K562 (cell line): ENCODE measurements at regions not wholly inside any gene's neighbourhood (a gene's known extent, or its start where the extent isn't known, plus 50 kb on each side); places are given as distances from the start of the nearest gene placed in this dataset.

Source experiments
- ATAC-seq: fragments of 200-7000 bp; cut with Tn5 transposase; 3 replicates; pipeline ENCODE4 v1.9.1; 2020; ENCODE audit warnings: moderate library complexity
- BruUV-seq: library from RNA; stranded (reverse); fragments of 400-500 nt; replicated peaks from 2 replicates; lab custom pipeline; 2021; lab: Mats Ljungman, UMichigan
- CTCF ChIA-PET: fragments of 300-600 bp; formaldehyde crosslinking; extraction: SDS; loops from one replicate; lab custom pipeline; 2021; ENCODE audit warnings: low intra/inter-chr PET ratio; lab: Yijun Ruan, JAX
- POLR2A ChIA-PET: fragments of 300-600, 350-650 bp; sonication (Branson Sonifier 250); formaldehyde crosslinking; extraction: SDS; loops from one replicate; lab custom pipeline; 2021; ENCODE audit warnings: antibody characterized with exemption, inconsistent platforms; lab: Yijun Ruan, JAX
- DNase-seq, 4 experiments: peaks; one replicate each; pipeline versions ENCODE4 v3.0.0 to v3.0.0-alpha.2; 2011 to 2018; ENCODE audit warnings: low spot score in 3 of 4, mixed read lengths in 3 of 4; ENCODE audit errors: extremely low read depth in 1 of 4
- FAIRE-seq: peaks from 2 replicates; lab custom pipeline; 2011; peaks lifted over from hg19 to GRCh38; lab: Jason Lieb, UNC
- H2AFZ ChIP-seq: 2 replicates; pipeline ENCODE4 v1.6.0; 2011; ENCODE audit warnings: low read depth, low read length, control low read depth, inconsistent platforms
- H3K27ac ChIP-seq: fragments of 200-600 bp; 3 replicates; pipeline ENCODE4 v1.8.0; 2011; ENCODE audit warnings: low read depth, mild to moderate bottlenecking, control low read depth, inconsistent platforms, low read length, moderate library complexity, mixed read lengths; ENCODE audit errors: extremely low read depth
- H3K27me3 ChIP-seq, 2 experiments: fragments of 300-600 bp in 1 of 2; 2 replicates in 1 of 2; 3 replicates in 1 of 2; pipeline versions ENCODE4 v1.6.0 to v1.8.0; 2011; ENCODE audit warnings: inconsistent platforms in 2 of 2, low read length in 2 of 2, mild to moderate bottlenecking in 1 of 2, mixed read lengths in 1 of 2, moderate library complexity in 1 of 2; ENCODE audit not compliant: control insufficient read depth in 2 of 2, insufficient read depth in 2 of 2
- H3K36me3 ChIP-seq: fragments of 300-600 bp; 3 replicates; pipeline ENCODE4 v1.8.0; 2011; ENCODE audit warnings: mild to moderate bottlenecking, low read length, inconsistent platforms; ENCODE audit not compliant: control insufficient read depth, insufficient read depth
- H3K4me1 ChIP-seq, 2 experiments: fragments of 200-600 bp in 1 of 2; replicated peaks in 1 of 2; 2 replicates in 1 of 2; 3 replicates in 1 of 2; pipeline versions ENCODE4 v1.5.1 to v1.8.0; 2011; ENCODE audit warnings: inconsistent platforms in 2 of 2, low read length in 2 of 2, mild to moderate bottlenecking in 1 of 2, mixed read lengths in 1 of 2, moderate library complexity in 1 of 2; ENCODE audit not compliant: control insufficient read depth in 2 of 2, insufficient read depth in 2 of 2
- H3K4me2 ChIP-seq: 2 replicates; pipeline ENCODE4 v1.6.1; 2011; ENCODE audit warnings: low read length, control low read depth, inconsistent platforms, mixed read lengths; ENCODE audit not compliant: insufficient read depth
- H3K4me3 ChIP-seq: fragments of 200-600 bp; sonication (generic), shearing (Covaris generic); 2 replicates; pipeline ENCODE4 v1.5.1; 2016; ENCODE audit warnings: control low read depth, inconsistent platforms
- H3K79me2 ChIP-seq: fragments of 200-600 bp; 3 replicates; pipeline ENCODE4 v1.8.0; 2011; ENCODE audit warnings: low read length, inconsistent platforms; ENCODE audit not compliant: control insufficient read depth, insufficient read depth
- H3K9ac ChIP-seq, 2 experiments: 2 replicates each; pipeline versions ENCODE4 v1.6.0 to v1.6.1; 2011; ENCODE audit warnings: low read depth in 2 of 2, low read length in 2 of 2, control low read depth in 1 of 2, inconsistent platforms in 1 of 2, mild to moderate bottlenecking in 1 of 2, mixed read lengths in 1 of 2; ENCODE audit not compliant: insufficient read depth in 1 of 2
- H3K9me1 ChIP-seq: one replicate; pipeline ENCODE4 v1.6.0; 2011; ENCODE audit warnings: inconsistent platforms, mild to moderate bottlenecking, low read length, moderate library complexity; ENCODE audit not compliant: control insufficient read depth, insufficient read depth
- H3K9me3 ChIP-seq: replicated peaks from 2 replicates; pipeline ENCODE4 v1.5.1; 2011; ENCODE audit warnings: low read depth, low read length, inconsistent platforms; ENCODE audit not compliant: control insufficient read depth, insufficient read depth
- H4K20me1 ChIP-seq: replicated peaks from 2 replicates; pipeline ENCODE4 v1.6.1; 2011; ENCODE audit warnings: low read length, inconsistent platforms, mixed read lengths; ENCODE audit not compliant: control insufficient read depth, insufficient read depth
- BACH1 ChIP-seq: fragments of 200-800 bp; sonication (Bioruptor generic); IDR thresholded peaks from 2 replicates; pipeline ENCODE4 v1.6.1; 2016; ENCODE audit warnings: missing genetic modification characterization, missing compliant biosample characterization
- CEBPB ChIP-seq: fragments of 450-650 bp; IDR thresholded peaks from 2 replicates; pipeline ENCODE4 v1.6.1; 2016; ENCODE audit warnings: missing genetic modification characterization, missing compliant biosample characterization
- CSDE1 ChIP-seq, 2 experiments: fragments of 450-650 bp; IDR thresholded peaks; 2 replicates each; pipeline ENCODE4 v1.6.1; 2016; ENCODE audit warnings: mild to moderate bottlenecking in 1 of 2
- CTCF ChIP-seq, 3 experiments: IDR thresholded peaks in 2 of 3; conservative IDR thresholded peaks in 1 of 3; 2 replicates each; pipeline ENCODE4 v1.5.1; 2011 to 2012; ENCODE audit warnings: low read length in 3 of 3, mild to moderate bottlenecking in 3 of 3, control low read depth in 2 of 3, improper control_type of control experiment in 1 of 3, inconsistent platforms in 1 of 3, low read depth in 1 of 3, mixed read lengths in 1 of 3, moderate library complexity in 1 of 3; ENCODE audit not compliant: insufficient read depth in 2 of 3
- ETV6 ChIP-seq, 3 experiments: fragments of 150-350 bp in 1 of 3; sonication (generic) in 1 of 3; formaldehyde crosslinking in 1 of 3; IDR thresholded peaks; 2 replicates each; pipeline versions ENCODE4 v1.6.1 to v1.8.0; 2014 to 2022; ENCODE audit warnings: borderline replicate concordance in 2 of 3, low read depth in 2 of 3, antibody characterized with exemption in 1 of 3, low read length in 1 of 3, mild to moderate bottlenecking in 1 of 3, missing genetic modification reagents in 1 of 3
- HEY1 ChIP-seq: fragments of 250-450 bp; sonication (Bioruptor Pico); IDR thresholded peaks from 2 replicates; pipeline ENCODE4 v1.5.0; 2020; ENCODE audit warnings: mild to moderate bottlenecking, moderate library complexity, borderline replicate concordance
- HLTF ChIP-seq: fragments of 450-650 bp; IDR thresholded peaks from 2 replicates; pipeline ENCODE4 v1.6.1; 2016
- KLF1 ChIP-seq: fragments of 450-650 bp; IDR thresholded peaks from 2 replicates; pipeline ENCODE4 v1.6.1; 2016; ENCODE audit warnings: missing genetic modification characterization, missing compliant biosample characterization
- NONO ChIP-seq, 2 experiments: fragments of 200-400 bp in 1 of 2; fragments of 450-650 bp in 1 of 2; formaldehyde crosslinking in 1 of 2; IDR thresholded peaks; 2 replicates each; pipeline ENCODE4 v1.6.1; 2017; ENCODE audit warnings: low read depth in 2 of 2, mild to moderate bottlenecking in 2 of 2, moderate library complexity in 2 of 2, low read length in 1 of 2
- PKNOX1 ChIP-seq: fragments of 450-650 bp; IDR thresholded peaks from 2 replicates; pipeline ENCODE4 v1.6.1; 2016
- POLR2AphosphoS2 ChIP-seq: IDR thresholded peaks from 2 replicates; pipeline ENCODE4 v1.6.1; 2012; ENCODE audit warnings: low read length, improper control_type of control experiment
- STAT5B ChIP-seq: fragments of 250-450 bp; sonication (Bioruptor Pico); IDR thresholded peaks from 2 replicates; pipeline ENCODE4 v1.8.0; 2021; ENCODE audit warnings: mild to moderate bottlenecking, inconsistent platforms
- TRIM24 ChIP-seq, 2 experiments: fragments of 450-650 bp; IDR thresholded peaks; 2 replicates each; pipeline ENCODE4 v1.6.1; 2016
- UBTF ChIP-seq, 2 experiments: IDR thresholded peaks; 2 replicates each; pipeline ENCODE4 v1.6.1; 2012; ENCODE audit warnings: improper control_type of control experiment in 2 of 2, low read depth in 2 of 2, low read length in 2 of 2, borderline replicate concordance in 1 of 2
- ZNF398 ChIP-seq: fragments of 250-450 bp; sonication (Bioruptor Pico); IDR thresholded peaks from 2 replicates; pipeline ENCODE4 v1.8.0; 2021; ENCODE audit warnings: moderate library complexity, mild to moderate bottlenecking, inconsistent platforms
- ZNF77 ChIP-seq: fragments of 250-450 bp; sonication (Bioruptor Pico); IDR thresholded peaks from 2 replicates; pipeline ENCODE4 v1.5.0; 2020
- WGBS: fragments of 100-300 bp; shearing (Covaris generic); methylation state at CpG from one replicate; pipeline ENCODE4 v1.1.6; 2016; ENCODE audit warnings: low coverage, mixed read lengths; ENCODE audit not compliant: insufficient coverage; ENCODE audit errors: missing lambda C conversion rate; 5-methylcytosine and 5-hydroxymethylcytosine counted together
- in situ Hi-C: fragments of 300-500 bp; cut with MboI; formaldehyde crosslinking; loops from 4 replicates; pipeline ENCODE4 v1.15.0; 2018; ENCODE audit warnings: inconsistent platforms, mixed read lengths
- intact Hi-C: fragments of 100-400 bp; cut with micrococcal nuclease; formaldehyde crosslinking; loops from 2 replicates; pipeline ENCODE4 v1.14.2; 2022

GRCh38 chr2:60149176-60149575 is 404.3 kb downstream of the BCL11A start (continued):
- TF ChIP-seq CTCF (IDR thresholded peaks at IDR 0.05 in 2 of 3, conservative IDR thresholded peaks at IDR 0.05 in 1 of 3; ENCODE audit: insufficient read depth in 2 of 3, low read depth in 1 of 3, low read length in 3 of 3) (no peak), NONO (IDR thresholded peaks at IDR 0.05; ENCODE audit: low read depth in 2 of 2, low read length in 1 of 2) (no peak), CEBPB (tag) (no peak), UBTF (IDR thresholded peaks at IDR 0.05; ENCODE audit: borderline replicate concordance in 1 of 2, low read depth in 2 of 2, low read length in 2 of 2) (no peak), TRIM24 (IDR thresholded peaks at IDR 0.05) (no peak), KLF1 (tag) (no peak), STAT5B (CRISPR knock-in tag) (no peak)

GRCh38 chr2:60148716-60149115 is 404.7 kb downstream of the BCL11A start:
- Histone ChIP-seq H3K4me2 (no peak overlapping the region), H3K4me1 (no peaks in the 10 kb centered on the region), H3K9ac (no peak overlapping the region), H3K36me3 (no peaks in the 10 kb centered on the region), H2AFZ (no peak overlapping the region), H3K9me3 (no peaks in the 10 kb centered on the region), H3K9me1 (no peaks in the 10 kb centered on the region), H3K79me2 (no peaks in the 10 kb centered on the region), H3K4me3 (no peak overlapping the region), H3K27me3 (no peaks in the 10 kb centered on the region), H4K20me1 (no peaks in the 10 kb centered on the region), H3K27ac (no peak overlapping the region)
- WGBS: 0% methylated on average over 4 of the region's 4 CpGs
- ChIA-PET POLR2A (no interaction called here), CTCF (no interaction called here)
- in situ Hi-C loops (no loop called here), intact Hi-C loops (no loop called here)
- BruUV-seq: no TSS peak
- FAIRE-seq (no peak), DNase-seq (no peak), ATAC-seq (no peak)
- no peak for TF ChIP-seq PKNOX1
- TF ChIP-seq ETV6 (IDR thresholded peaks at IDR 0.05; ENCODE audit: borderline replicate concordance in 1 of 2, low read depth in 2 of 2, low read length in 1 of 2): no peak
- TF ChIP-seq ETV6 (CRISPR knock-in tag; IDR thresholded peaks at IDR 0.05; ENCODE audit: borderline replicate concordance): no peak
- TF ChIP-seq ZNF398 (CRISPR knock-in tag): no peak
- TF ChIP-seq HLTF: no peak
- no peak for TF ChIP-seq HEY1 (CRISPR knock-in tag)
- no peak for TF ChIP-seq CSDE1 (IDR thresholded peaks at IDR 0.05)
- no peak for TF ChIP-seq BACH1
- TF ChIP-seq POLR2AphosphoS2: no peak
- no peak for TF ChIP-seq ZNF77 (CRISPR knock-in tag)
